HG03045 (cell line): ENCODE measurements at regions not wholly inside any gene's neighbourhood (a gene's known extent, or its start where the extent isn't known, plus 50 kb on each side); places are given as distances from the start of the nearest gene placed in this dataset.

ENCODE experiments used
- ATAC-seq: cut with Tn5 transposase; IDR thresholded peaks from one replicate; pipeline ENCODE4 v1.9.1; 2021; ENCODE audit warnings: mild to moderate bottlenecking, moderate library complexity; ENCODE audit not compliant: unreplicated experiment

DNA sequence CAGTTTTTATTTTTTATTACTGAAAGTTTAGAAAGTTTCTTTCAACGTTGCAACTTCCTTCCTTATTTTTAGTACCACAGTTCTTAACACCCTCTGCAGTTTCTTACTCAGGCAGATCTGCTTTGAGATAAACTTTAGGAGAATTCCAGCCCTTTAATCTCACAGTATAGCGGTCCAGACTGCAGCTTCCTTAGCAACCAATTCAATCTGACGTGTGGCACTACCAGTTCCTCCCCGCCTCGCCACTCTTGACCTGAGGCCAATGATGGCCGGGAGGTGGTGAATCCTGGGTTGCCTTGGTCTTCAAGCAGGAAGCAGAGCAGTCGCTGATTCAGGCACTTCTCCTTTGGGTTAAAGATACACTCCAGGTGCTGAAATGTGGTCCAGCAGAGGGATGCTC is 334.3 kb upstream of the TRPC7 start:
- no peak for ATAC-seq

DNA sequence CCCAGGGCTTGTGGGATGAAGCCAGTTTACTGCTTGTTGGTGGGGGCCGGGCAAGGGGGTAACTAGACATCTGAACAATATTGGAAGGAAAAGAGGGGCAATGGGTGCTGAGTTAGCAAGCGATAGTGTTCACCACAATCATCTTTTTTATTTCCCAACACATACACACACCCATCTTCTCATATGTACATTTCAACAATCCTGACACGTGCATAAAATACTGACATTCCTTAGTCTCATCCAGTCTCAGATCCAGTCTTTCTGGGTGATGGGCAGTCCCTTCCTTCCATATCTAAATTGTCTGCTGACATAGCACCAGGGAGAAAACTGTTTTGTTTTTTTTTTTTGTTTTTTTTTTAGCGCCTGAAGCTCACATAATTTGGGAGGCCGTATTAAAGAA is 333.6 kb upstream of the TRPC7 start:
- no peak for ATAC-seq

DNA sequence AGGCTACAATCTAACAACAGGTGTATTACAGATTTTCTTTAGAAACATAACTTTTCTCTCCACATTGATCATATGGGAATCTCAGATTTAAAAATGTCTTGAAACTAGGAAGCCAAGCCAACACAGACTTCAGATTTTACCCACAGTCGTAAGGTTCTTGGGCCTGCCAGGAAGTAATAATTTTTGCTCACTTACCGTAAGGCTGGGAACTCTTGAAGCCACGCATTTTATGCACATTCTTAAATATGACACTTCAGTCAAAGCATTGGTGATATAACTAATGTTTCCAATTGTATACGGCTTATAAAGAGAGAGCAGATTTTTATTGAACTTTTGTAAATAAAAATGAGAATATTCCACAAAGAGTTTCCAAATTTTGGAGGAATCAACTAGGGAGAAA is 328.9 kb upstream of the TRPC7 start:
- no peak for ATAC-seq

GRCh38 chr5:136689552-136689951 is 324.2 kb upstream of the TRPC7 start:
- no peak for ATAC-seq

DNA sequence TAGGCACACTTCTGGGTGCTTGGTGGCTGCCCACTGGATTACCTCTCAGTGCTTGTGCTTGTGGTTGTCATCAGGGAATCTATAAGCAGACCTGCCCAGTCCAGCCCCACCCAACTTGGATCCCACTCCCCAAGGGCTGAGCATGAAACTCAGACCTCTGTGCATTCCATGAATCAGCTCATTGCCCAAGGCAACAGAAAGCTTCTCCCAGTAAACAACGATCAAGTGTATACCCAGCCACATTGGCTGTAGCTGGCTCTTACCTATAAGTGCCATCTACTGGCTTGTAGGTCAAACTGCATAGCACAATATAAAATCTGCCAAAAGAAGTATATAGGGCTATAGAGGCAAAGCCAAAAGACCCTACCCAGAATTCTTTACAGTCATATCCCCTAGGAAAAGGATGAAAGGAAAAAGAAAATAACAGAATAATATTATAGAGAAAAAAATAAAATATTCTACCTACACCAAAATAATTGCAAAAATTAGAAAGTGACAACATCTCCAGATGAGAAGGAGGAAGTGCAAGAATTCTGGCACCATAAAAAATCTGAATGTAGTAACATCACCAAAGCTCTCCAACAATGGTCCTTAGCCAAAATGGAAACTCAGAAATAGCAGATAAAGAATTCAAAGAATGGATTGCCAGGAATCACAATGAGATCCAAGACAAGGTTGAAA is 321.0 kb upstream of the TRPC7 start:
- ATAC-seq, result no peak

GRCh38 chr5:136682986-136683385 is 317.6 kb upstream of the TRPC7 start:
- no peak for ATAC-seq

- no peak for ATAC-seq
Measured at GRCh38 chr5:136679233-136679632, 313.9 kb upstream of the TRPC7 start.

DNA sequence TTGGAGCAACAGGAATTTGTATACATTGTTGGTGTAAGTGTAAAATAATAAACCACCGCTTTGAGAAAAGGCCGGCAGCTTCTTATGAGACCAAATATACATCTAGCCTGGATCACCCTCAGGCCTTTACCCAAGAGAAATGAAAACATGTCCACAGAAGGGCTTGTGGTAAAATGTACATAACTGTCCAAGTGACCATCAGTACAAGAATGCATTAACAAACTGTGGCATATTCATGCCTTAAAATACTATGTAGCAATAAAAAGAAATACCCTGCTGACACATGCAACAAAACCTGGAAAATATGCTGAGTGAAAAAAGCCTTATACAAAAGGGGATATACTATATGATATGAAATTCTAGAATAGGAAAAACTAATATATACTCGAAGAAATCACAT is 311.9 kb upstream of the TRPC7 start:
- no peak for ATAC-seq

DNA sequence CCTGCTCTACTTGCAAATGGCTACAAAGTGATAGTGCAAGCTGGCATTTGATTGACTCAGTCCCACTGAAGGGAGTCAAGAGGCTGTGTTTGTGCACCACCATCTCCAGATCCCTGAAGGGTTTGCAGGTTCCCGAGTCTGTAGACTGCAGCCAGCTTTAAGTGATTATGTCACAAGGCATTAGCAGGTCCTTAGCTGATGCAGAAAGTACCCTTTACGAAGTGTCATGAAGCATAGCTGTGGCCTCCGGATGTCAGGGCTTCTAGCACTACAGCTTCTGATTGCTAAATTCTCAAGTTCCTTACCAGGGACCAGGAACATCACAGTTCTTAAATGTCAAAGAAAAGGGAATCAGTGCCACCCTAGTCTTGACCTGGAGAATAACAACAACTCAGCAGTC is 311.3 kb upstream of the TRPC7 start:
- ATAC-seq, result no peak

GRCh38 chr5:136675769-136676168 is 310.4 kb upstream of the TRPC7 start:
- ATAC-seq, result no peak

GRCh38 chr5:136674178-136674577 is 308.8 kb upstream of the TRPC7 start:
- no peak for ATAC-seq

DNA sequence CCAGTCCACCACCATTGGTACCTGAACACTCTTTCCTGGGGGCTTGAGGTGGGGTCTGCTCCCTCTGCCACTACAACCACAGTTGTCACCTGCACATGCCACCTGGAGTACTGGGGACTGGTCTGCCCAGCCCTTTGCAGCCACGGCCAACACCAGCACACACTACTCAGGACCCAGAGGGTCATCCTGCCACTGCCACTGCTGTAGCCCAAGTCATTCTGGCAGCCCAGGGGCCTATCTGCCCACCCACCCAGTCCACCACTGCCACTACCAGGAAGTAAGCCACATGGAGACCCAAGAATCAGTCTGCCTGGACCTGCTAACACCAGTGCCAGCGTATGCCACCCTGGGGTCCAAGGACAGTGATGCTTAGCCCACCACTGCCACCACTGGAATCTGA is 302.4 kb upstream of the TRPC7 start:
- ATAC-seq, result no peak

- ATAC-seq, result peak; percentile 67
Measured at GRCh38 chr5:136666970-136667620, 301.8 kb upstream of the TRPC7 start.

- ATAC-seq, result no peak
Measured at GRCh38 chr5:136665331-136665730, 300.0 kb upstream of the TRPC7 start.

GRCh38 chr5:136661026-136661425 is 295.7 kb upstream of the TRPC7 start:
- ATAC-seq, result no peak

DNA sequence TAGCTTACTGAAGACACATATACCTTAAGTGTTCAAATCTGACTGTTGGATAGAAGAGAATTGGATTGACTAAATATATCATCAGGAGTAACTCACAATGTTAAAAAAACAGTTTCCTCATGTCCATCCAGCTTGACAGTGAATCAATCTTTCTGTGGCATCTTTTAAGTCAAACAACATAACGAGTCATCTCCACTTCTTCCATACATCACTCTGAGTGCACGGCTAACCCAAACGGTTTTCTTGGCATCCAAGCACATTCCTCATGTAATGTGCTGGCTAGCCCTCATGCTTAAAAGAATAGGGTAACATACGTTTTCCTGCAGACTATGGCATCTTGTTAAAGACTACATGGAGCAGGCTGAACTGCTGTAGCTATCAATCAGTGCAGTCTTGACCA is 291.5 kb upstream of the TRPC7 start:
- no peak for ATAC-seq

- no peak for ATAC-seq
Measured at GRCh38 chr5:136655468-136655867, 290.1 kb upstream of the TRPC7 start.

- no peak for ATAC-seq
Measured at GRCh38 chr5:136646915-136647314, 281.6 kb upstream of the TRPC7 start.

- ATAC-seq, result no peak
Measured at GRCh38 chr5:136642976-136643375, 277.6 kb upstream of the TRPC7 start.

DNA sequence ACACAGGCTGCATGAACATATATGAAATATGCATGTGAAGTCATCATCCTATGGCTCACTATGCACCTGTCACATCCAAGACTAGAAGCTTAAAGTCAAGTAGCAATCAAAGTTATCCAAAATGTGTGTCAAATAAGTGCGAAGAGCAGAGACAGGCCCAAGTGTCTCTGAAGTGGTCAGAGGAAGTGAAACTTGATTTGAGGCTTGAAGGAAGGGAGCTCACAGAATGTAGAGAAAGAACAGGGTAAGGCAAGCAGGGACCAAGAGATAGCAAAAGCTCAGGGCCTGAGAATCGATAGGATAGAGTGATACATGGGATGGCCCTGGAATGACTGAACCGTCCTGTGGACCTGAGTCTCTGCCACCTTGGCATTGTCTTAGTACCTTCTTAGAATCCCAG is 274.3 kb upstream of the TRPC7 start:
- ATAC-seq, result no peak

DNA sequence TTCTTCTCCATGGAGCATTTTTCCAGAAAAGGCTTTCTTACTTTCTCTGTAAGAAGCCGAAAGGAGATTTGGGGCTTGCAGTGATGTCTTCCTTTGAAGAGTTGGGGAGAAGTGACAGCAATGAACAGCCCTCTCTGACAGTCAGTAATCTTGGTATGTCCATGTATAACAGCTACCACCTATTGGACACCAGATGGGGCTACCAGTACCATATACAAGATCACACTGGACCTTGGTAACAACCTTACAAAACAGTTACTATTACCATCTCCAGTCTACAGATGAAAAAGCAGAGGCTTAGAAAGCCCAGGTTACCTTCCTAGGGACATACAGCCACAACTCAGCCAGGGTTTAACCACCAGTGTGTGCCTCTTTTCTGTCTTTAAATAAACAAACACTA is 272.7 kb upstream of the TRPC7 start:
- ATAC-seq, result no peak

DNA sequence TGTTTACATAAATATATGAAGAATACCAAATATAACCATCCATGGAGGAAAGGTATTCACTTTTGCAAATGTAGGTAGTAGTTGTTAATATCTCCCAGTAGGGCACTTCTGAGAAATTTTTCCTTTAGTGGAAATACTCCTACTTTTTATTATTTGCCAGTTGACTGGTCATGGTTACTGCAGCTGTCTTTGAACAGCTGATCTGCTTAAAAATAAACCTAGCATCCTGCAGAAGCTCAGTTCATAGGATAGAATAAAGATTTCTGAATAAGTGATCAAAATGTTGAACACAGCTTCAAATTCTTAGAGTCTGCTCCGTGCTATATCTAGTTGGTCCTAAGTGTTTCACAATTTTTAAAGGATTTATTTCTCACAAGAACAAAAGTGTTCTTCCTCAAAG is 270.7 kb upstream of the TRPC7 start:
- no peak for ATAC-seq

GRCh38 chr5:136631186-136631585 is 265.8 kb upstream of the TRPC7 start:
- no peak for ATAC-seq
